ENCODE measurements at regions not wholly inside any gene's neighbourhood (a gene's known extent, or its start where the extent isn't known, plus 50 kb on each side); places are given as distances from the start of the nearest gene placed in this dataset.

- H4K20me1 ChIP-seq (ENCODE audit: low read depth, low read length): no peaks in the 10 kb centered on the region
- H3K9me3 ChIP-seq (ENCODE audit: insufficient read depth, low read length): no peaks in the 10 kb centered on the region
- H3K27me3 ChIP-seq (ENCODE audit: low read length): no peaks in the 10 kb centered on the region
- no peaks in the 10 kb centered on the region for H3F3A ChIP-seq (ENCODE audit: insufficient read depth)
- H3K4me2 ChIP-seq (ENCODE audit: low read depth, low read length, poor library complexity, severe bottlenecking): no peak overlapping the region
- no peaks in the 10 kb centered on the region for H3K36me3 ChIP-seq (ENCODE audit: low read length)
- H3K9ac ChIP-seq (ENCODE audit: low read length): no peak overlapping the region
- H2AFZ ChIP-seq (ENCODE audit: low read depth, low read length, severe bottlenecking): no peak overlapping the region
- no peak for TF ChIP-seq CTCF (IDR thresholded peaks at IDR 0.05; ENCODE audit: insufficient read depth, low read length, poor library complexity, severe bottlenecking)
- no peak for TF ChIP-seq EZH2phosphoT487 (conservative IDR thresholded peaks at IDR 0.05; ENCODE audit: low read length)
- no peaks in the 10 kb centered on the region for H3K79me2 ChIP-seq (ENCODE audit: insufficient read depth, low read length)
- no peak overlapping the region for H3K4me3 ChIP-seq (ENCODE audit: insufficient read depth, low read length, poor library complexity, severe bottlenecking)
- H3K9me2 ChIP-seq (replicated peaks; ENCODE audit: insufficient read depth, low read length): no peaks in the 10 kb centered on the region
- H3K27ac ChIP-seq (ENCODE audit: low read depth, low read length): no peak overlapping the region
Measured at GRCh38 chr2:61634512-61634911, 96.4 kb upstream of the XPO1 start.

GRCh38 chr2:61633250-61633649 is 95.1 kb upstream of the XPO1 start:
- Histone ChIP-seq H4K20me1 (ENCODE audit: low read depth, low read length) (no peaks in the 10 kb centered on the region), H3K9me3 (ENCODE audit: insufficient read depth, low read length) (no peaks in the 10 kb centered on the region), H3K27me3 (ENCODE audit: low read length) (no peaks in the 10 kb centered on the region), H3K9ac (ENCODE audit: low read length) (no peak overlapping the region), H3K4me2 (ENCODE audit: low read depth, low read length, poor library complexity, severe bottlenecking) (no peak overlapping the region), H2AFZ (ENCODE audit: low read depth, low read length, severe bottlenecking) (no peak overlapping the region), H3K36me3 (ENCODE audit: low read length) (no peaks in the 10 kb centered on the region), H3K4me3 (ENCODE audit: insufficient read depth, low read length, poor library complexity, severe bottlenecking) (no peak overlapping the region), H3K27ac (ENCODE audit: low read depth, low read length) (no peak overlapping the region), H3K79me2 (ENCODE audit: insufficient read depth, low read length) (no peaks in the 10 kb centered on the region), H3F3A (ENCODE audit: insufficient read depth) (no peaks in the 10 kb centered on the region), H3K9me2 (replicated peaks; ENCODE audit: insufficient read depth, low read length) (no peaks in the 10 kb centered on the region)
- TF ChIP-seq EZH2phosphoT487 (conservative IDR thresholded peaks at IDR 0.05; ENCODE audit: low read length): no peak
- no peak for TF ChIP-seq CTCF (IDR thresholded peaks at IDR 0.05; ENCODE audit: insufficient read depth, low read length, poor library complexity, severe bottlenecking)

- Histone ChIP-seq H2AFZ (ENCODE audit: low read depth, low read length, severe bottlenecking) (no peak overlapping the region), H3K9ac (ENCODE audit: low read length) (no peak overlapping the region), H3K4me2 (ENCODE audit: low read depth, low read length, poor library complexity, severe bottlenecking) (no peak overlapping the region), H3K79me2 (ENCODE audit: insufficient read depth, low read length) (no peaks in the 10 kb centered on the region), H3K9me2 (replicated peaks; ENCODE audit: insufficient read depth, low read length) (no peaks in the 10 kb centered on the region), H3K27me3 (ENCODE audit: low read length) (no peaks in the 10 kb centered on the region), H3K36me3 (ENCODE audit: low read length) (no peaks in the 10 kb centered on the region), H3K9me3 (ENCODE audit: insufficient read depth, low read length) (no peaks in the 10 kb centered on the region), H4K20me1 (ENCODE audit: low read depth, low read length) (no peaks in the 10 kb centered on the region), H3K4me3 (ENCODE audit: insufficient read depth, low read length, poor library complexity, severe bottlenecking) (no peak overlapping the region), H3F3A (ENCODE audit: insufficient read depth) (no peaks in the 10 kb centered on the region), H3K27ac (ENCODE audit: low read depth, low read length) (no peak overlapping the region)
- TF ChIP-seq CTCF (IDR thresholded peaks at IDR 0.05; ENCODE audit: insufficient read depth, low read length, poor library complexity, severe bottlenecking) (no peak), EZH2phosphoT487 (conservative IDR thresholded peaks at IDR 0.05; ENCODE audit: low read length) (no peak)
Measured at GRCh38 chr2:61632276-61633169, 94.4 kb upstream of the XPO1 start.
